ENCODE measurements at regions not wholly inside any gene's neighbourhood (a gene's known extent, or its start where the extent isn't known, plus 50 kb on each side); places are given as distances from the start of the nearest gene placed in this dataset.

DNA sequence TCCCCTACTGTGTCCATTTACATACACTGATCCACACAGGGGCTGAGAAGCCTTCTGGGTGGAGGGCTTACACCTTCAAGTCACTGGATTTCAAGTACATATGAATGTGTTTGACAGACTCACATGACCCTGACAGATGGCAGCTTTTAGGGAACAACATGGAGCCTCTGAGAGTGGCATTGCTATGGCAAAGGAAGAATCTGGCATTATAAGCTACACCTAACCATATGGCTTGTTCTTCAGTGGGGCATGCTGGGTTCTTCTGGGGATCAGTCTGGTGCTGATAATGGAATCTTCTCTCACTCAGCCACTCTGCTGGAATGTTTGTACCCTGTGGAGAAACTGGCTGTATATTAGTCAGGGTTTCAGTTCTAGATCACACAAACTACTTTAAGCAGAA lies 68.5 kb upstream of the PDE4B start:
- Histone ChIP-seq H3K4me1 (ENCODE audit: control insufficient read depth, insufficient read depth, low read length) (no peaks in the 10 kb centered on the region), H3K9me3 (ENCODE audit: control insufficient read depth, low read length) (no peaks in the 10 kb centered on the region), H3K27me3 (ENCODE audit: control insufficient read depth, insufficient read depth, low read length, poor library complexity, severe bottlenecking) (no peaks in the 10 kb centered on the region), H3K36me3 (ENCODE audit: control insufficient read depth, insufficient read depth, low read length) (no peaks in the 10 kb centered on the region), H3K27ac (ENCODE audit: insufficient read depth, low read depth, low read length, poor library complexity, severe bottlenecking) (no peak overlapping the region), H3K4me3 (ENCODE audit: insufficient read depth, low read depth, low read length) (no peak overlapping the region)

DNA sequence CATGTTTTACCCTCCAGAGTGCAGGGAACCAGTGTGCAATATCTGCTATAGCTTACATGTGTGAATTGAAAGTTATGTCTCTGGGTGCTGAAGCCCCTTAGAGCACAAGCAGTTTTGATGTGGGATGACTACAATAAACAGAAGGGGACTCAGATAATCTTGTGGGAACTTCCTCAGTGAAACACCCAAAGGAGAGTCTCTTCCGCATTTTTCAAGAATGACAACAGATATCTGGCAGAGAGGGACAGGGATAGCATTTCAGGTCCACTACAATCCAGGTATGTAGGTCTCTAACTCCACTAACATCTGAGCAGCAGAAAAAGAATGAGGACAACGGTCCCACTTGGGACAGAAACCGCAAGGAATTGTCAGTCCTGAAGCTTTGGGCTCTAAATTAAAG lies 67.6 kb upstream of the PDE4B start:
- Histone ChIP-seq H3K4me3 (ENCODE audit: insufficient read depth, low read depth, low read length) (no peak overlapping the region), H3K9me3 (ENCODE audit: control insufficient read depth, low read length) (no peaks in the 10 kb centered on the region), H3K27ac (ENCODE audit: insufficient read depth, low read depth, low read length, poor library complexity, severe bottlenecking) (no peak overlapping the region), H3K36me3 (ENCODE audit: control insufficient read depth, insufficient read depth, low read length) (no peaks in the 10 kb centered on the region), H3K27me3 (ENCODE audit: control insufficient read depth, insufficient read depth, low read length, poor library complexity, severe bottlenecking) (no peaks in the 10 kb centered on the region), H3K4me1 (ENCODE audit: control insufficient read depth, insufficient read depth, low read length) (no peaks in the 10 kb centered on the region)
- 93 to 95% methylated on average over 3 of the region's 3 CpGs for WGBS, 2 experiments

DNA sequence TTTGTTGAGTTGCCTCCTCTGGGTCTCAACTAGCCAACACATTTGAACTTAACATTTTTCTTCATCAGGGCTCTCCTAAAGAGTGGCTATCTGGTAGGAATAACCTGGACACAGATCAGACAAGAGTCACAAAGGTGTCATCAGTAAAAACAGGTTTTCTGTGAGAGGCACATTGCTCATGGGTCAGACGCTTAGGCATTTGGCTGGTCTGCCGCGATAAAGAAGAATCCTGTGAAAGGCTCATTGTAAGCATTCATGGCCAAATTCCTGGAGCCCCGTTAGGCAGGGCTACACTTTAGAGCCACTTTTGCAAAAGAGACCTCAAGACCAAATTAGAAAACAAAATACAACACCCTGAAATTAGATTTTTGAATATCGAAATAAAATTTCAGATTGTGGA lies 64.2 kb upstream of the PDE4B start:
- WGBS, 2 experiments: 75 to 84% methylated on average over 4 to 5 of the region's 5 CpGs
- no peak overlapping the region for H3K27ac ChIP-seq (ENCODE audit: insufficient read depth, low read depth, low read length, poor library complexity, severe bottlenecking)
- no peaks in the 10 kb centered on the region for H3K4me1 ChIP-seq (ENCODE audit: control insufficient read depth, insufficient read depth, low read length)

DNA sequence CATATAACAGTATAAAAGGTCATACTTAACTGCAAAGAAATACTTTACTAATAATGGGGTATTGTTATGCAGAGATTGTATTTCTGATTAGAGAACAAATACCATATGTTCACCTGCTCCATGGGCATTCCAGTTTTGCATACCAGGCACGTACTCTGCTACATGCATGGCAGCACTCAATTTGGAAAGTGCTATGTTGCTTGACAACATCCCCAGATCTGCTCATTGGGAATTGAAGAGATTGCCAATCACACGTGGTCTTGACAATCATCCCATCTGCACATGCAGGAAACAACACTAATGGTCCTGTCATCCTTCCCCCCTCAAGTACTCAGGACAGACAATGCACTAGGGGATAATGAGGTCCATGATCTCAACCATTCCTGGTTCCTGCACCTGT lies 63.4 kb upstream of the PDE4B start:
- Histone ChIP-seq H3K9me3 (ENCODE audit: control insufficient read depth, low read length) (no peaks in the 10 kb centered on the region), H3K36me3 (ENCODE audit: control insufficient read depth, insufficient read depth, low read length) (no peaks in the 10 kb centered on the region), H3K27me3 (ENCODE audit: control insufficient read depth, insufficient read depth, low read length, poor library complexity, severe bottlenecking) (no peaks in the 10 kb centered on the region), H3K27ac (ENCODE audit: insufficient read depth, low read depth, low read length, poor library complexity, severe bottlenecking) (no peak overlapping the region), H3K4me1 (ENCODE audit: control insufficient read depth, insufficient read depth, low read length) (no peaks in the 10 kb centered on the region), H3K4me3 (ENCODE audit: insufficient read depth, low read depth, low read length) (no peak overlapping the region)
- 60 to 77% methylated on average over 2 of the region's 2 CpGs for WGBS, 2 experiments

More for the DNA sequence above, 64.2 kb upstream of the PDE4B start:
- H3K4me3 ChIP-seq (ENCODE audit: insufficient read depth, low read depth, low read length): no peak overlapping the region
- H3K36me3 ChIP-seq (ENCODE audit: control insufficient read depth, insufficient read depth, low read length): no peaks in the 10 kb centered on the region
- H3K27me3 ChIP-seq (ENCODE audit: control insufficient read depth, insufficient read depth, low read length, poor library complexity, severe bottlenecking): no peaks in the 10 kb centered on the region
- no peaks in the 10 kb centered on the region for H3K9me3 ChIP-seq (ENCODE audit: control insufficient read depth, low read length)

DNA sequence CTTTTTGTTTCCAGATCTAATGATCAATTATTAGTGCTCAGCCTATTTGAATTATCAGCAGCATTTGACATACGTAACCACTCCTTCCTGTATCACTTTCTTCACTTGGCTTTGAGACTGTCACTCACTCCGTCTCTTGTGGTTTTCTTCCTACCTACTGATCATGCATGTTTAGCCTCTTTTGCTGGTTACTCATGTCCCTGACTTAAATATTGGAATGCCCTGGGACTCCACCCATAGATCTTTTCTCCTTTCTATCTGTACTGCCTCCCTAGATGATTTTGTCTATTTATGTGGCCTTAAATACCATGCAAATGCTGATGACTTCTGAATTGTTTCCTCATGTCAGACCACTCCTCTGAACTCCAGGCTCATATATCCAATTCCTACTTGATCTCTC lies 57.7 kb upstream of the PDE4B start:
- Histone ChIP-seq H3K27ac (ENCODE audit: insufficient read depth, low read depth, low read length, poor library complexity, severe bottlenecking) (no peak overlapping the region), H3K36me3 (ENCODE audit: control insufficient read depth, insufficient read depth, low read length) (no peaks in the 10 kb centered on the region), H3K27me3 (ENCODE audit: control insufficient read depth, insufficient read depth, low read length, poor library complexity, severe bottlenecking) (no peaks in the 10 kb centered on the region), H3K4me1 (ENCODE audit: control insufficient read depth, insufficient read depth, low read length) (no peaks in the 10 kb centered on the region), H3K9me3 (ENCODE audit: control insufficient read depth, low read length) (no peaks in the 10 kb centered on the region), H3K4me3 (ENCODE audit: insufficient read depth, low read depth, low read length) (no peak overlapping the region)
- 85 to 89% methylated on average over 2 of the region's 2 CpGs for WGBS, 2 experiments

DNA sequence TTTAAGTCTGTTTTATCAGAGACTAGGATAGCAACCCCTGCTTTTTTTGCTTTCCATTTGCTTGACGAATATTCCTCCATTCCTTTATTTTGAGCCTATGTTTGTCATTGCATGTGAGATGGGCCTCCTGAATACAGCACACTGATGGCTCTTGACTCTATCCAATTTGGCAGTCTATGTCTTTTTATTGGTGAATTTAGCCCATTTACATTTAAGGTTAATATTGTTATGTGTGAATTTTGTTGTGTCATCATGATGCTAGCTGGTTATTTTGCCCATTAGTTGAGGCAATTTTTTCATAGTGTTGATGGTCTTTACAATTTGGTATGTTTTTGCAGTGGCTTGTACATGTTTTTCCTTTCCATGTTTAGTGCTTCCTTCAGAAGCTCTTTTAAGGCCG lies 50.7 kb upstream of the PDE4B start:
- H3K9me3 ChIP-seq (ENCODE audit: control insufficient read depth, low read length): peaks cover 2% of the 10 kb centered on the region

More for the DNA sequence above, 50.7 kb upstream of the PDE4B start:
- Histone ChIP-seq H3K27ac (ENCODE audit: insufficient read depth, low read depth, low read length, poor library complexity, severe bottlenecking) (no peak overlapping the region), H3K27me3 (ENCODE audit: control insufficient read depth, insufficient read depth, low read length, poor library complexity, severe bottlenecking) (no peaks in the 10 kb centered on the region), H3K4me1 (ENCODE audit: control insufficient read depth, insufficient read depth, low read length) (no peaks in the 10 kb centered on the region), H3K36me3 (ENCODE audit: control insufficient read depth, insufficient read depth, low read length) (no peaks in the 10 kb centered on the region), H3K4me3 (ENCODE audit: insufficient read depth, low read depth, low read length) (no peak overlapping the region)
- 91 to 100% methylated on average over 2 of the region's 2 CpGs for WGBS, 2 experiments
